ENCODE measurements at regions not wholly inside any gene's neighbourhood (a gene's known extent, or its start where the extent isn't known, plus 50 kb on each side); places are given as distances from the start of the nearest gene placed in this dataset.
"Not testable (repeated sequence)": the region's sequence is repeated elsewhere in the genome, so short reads cannot be mapped to it uniquely, and the experiment has no call there.

- DNase-seq (ENCODE audit: low read depth): no peak
Measured at GRCh38 chr7:81433206-81433605, 336.6 kb downstream of the HGF start.

- DNase-seq (ENCODE audit: low read depth): no peak
Measured at GRCh38 chr7:81430761-81431160, 339.1 kb downstream of the HGF start.

DNA sequence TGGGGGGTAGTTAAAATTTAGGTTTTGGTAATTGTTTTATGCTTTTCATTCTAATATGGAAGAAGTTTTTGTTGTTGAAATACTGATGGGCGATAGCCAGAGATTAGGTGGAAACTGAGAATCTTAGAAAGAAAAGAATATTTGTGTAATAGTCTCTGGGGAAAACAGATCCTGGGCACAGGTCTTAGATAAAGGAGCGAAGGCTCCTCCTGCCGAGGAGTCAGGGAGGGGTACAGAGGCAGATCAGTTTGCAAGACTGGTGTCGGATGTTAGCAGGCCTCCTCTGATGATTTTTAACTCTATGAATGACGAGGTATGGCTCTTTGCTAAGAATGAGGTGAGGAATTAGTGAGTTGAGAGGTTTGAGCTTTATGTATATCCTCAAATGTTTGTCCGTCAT, 339.7 kb downstream of the HGF start:
- peak; percentile 29 for DNase-seq (ENCODE audit: low read depth)

DNA sequence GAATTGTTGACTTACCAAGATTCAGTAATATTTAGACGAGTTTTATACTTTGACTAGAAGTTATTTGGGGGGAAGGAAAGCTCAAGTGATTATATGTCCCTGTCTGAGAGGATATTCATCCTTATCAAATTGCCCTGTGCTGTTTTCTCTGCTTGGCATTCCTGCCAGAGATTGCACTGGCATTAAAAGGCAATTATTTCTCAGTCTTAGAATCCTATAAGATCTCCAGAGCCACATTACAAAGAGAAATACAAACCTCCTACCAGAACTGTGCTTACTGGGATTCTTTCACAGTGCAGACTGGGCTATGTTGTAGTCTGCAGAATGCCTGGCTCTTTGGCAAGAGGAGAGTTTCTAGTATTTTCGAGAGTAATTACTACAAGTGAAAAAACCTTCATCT, 342.4 kb downstream of the HGF start:
- no peak for DNase-seq (ENCODE audit: low read depth)

DNA sequence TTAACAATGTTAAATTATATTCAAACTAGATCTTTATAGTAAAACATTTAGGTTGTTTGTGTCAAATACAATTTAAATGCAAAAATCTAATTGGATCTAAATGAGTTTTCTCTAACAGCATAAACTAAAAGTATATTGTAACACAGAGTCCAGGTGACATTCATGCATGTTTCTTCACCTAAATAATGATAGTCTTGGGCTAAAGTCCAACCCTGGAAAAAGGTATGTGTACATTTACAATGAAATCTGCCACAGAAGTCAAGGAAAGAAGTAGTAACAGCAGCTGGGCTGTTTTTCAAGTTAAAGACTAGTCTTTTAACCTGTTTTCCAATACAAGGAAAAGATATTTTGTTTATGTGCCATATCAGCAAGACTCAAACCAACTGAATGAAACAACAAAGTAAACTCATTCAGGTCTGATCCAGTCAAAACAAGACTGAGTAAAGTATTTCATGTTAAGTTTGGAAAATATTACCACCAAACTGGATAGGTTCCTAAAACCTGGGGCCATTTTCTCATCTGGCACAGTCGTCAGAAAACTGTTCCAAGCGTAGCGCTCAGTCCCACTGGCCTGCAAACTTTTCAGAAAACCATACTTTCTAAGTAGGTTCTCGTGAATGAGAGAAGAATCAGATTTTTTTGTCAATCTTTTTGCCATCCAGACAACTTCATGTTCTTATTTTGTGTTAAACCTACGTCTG, 349.2 kb downstream of the HGF start:
- no peak for DNase-seq (ENCODE audit: low read depth)

- no peak for DNase-seq (ENCODE audit: low read depth)
Measured at GRCh38 chr7:81419731-81420130, 350.1 kb downstream of the HGF start.

DNA sequence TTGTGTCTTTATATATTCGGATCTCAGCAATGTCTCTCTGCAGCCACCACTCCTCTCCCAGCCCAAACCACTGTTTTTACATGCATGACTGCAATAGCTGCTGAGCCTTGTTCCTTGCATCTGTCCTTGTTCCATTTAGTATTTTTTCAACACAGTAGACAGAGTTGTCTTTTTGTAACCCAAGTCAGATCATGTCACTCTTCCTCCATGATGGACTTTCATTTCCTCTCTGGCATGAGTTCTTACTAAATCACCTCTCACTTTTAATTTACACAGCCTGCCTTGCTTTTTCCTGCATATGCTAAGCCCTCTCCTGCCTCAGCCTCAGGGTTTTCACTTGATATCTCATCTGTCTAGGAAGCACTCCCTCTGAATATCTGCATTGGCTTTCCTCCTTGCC, 353.2 kb downstream of the HGF start:
- DNase-seq (ENCODE audit: low read depth): no peak

- peak; percentile 60 for DNase-seq (ENCODE audit: low read depth)
Measured at GRCh38 chr7:81415181-81415580, 354.7 kb downstream of the HGF start.

- DNase-seq (ENCODE audit: low read depth): peak; percentile 11
Measured at GRCh38 chr7:81414411-81414810, 355.4 kb downstream of the HGF start.

DNA sequence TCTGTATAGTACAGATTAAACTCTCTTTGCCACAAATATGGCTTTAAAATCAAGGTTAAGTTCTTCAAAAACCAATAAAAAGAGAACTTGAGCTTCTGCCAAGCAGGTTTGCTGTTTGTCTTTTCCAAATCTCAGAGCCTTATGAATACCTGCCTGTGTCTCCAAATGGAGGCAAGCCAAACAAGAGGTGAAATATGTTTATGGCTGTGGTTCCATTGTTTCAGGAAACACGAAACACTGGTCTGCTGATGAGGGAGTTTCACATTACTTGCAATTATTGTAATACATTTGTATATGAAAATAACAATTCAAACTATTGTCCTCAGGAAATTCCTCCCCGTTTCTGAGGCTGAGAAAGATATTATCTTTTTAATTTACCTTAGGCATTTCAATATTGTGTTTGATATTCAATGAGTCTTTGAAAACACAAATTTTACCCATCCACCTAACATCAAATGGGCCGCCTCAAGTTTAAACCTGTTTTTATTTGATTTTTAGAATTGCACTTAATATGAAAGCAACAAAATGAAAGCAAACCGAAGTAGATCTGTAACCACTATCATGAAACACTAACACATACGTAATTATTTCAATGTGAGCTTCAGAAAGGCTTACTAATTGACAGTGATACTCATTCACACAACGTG, 359.3 kb downstream of the HGF start:
- no peak for DNase-seq (ENCODE audit: low read depth)

DNA sequence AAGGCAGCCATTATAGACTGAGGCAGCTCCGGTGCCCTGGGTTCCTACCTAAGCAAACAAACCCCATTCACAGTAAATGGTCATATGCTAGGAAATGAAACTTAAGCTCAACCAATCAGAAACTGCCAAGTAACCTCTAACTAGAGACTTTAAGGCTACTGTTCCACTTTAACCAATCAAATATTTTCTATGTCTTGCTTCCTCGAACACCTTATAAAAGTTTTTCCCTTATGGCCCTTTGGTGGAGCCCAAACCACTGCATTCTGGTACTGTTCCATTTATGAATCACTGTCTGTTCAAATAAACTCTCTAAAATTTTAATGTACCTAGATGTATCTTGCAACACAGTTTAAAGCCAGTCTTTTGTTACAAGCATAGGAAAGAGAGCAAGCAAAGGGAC, 361.1 kb downstream of the HGF start:
- no peak for DNase-seq (ENCODE audit: low read depth)

DNA sequence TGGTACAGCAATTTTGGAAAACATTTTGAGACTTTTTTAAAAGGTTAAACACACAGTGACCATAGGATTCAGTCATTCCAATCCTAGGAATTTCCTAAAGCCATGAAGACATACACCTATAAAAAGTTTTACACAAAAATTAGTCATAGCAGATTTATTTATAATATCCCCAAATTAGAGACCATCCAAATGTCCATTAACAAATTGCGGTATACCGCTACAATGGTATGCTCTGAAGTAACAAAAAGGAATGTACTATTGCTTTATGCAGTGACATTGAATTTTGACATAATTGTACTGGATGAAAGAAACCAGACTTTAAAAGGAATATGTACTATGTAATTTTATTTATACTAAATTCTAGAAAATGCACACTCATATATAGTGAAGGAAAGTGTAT, 362.8 kb downstream of the HGF start:
- DNase-seq (ENCODE audit: low read depth): no peak

DNA sequence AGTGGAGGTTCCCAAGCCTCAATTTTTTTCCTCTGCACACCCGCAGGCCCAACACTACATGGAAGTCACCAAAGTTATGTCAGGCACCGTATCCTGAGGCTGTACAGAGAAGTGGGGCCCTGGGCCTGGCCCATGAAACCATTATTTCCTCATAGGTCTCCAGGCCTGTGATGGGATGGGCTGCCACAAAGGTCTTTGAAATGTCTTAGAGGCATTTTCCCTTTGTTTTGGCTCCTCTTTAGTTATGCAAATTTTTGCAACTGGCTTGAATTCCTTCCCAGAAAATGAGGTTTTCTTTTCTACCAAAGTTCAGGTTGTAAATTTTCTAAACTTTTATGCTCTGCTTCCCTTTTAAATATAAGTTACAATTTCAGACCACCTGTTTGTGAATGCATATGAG, 365.2 kb downstream of the HGF start:
- no peak for DNase-seq (ENCODE audit: low read depth)

- peak; percentile 56 for DNase-seq (ENCODE audit: low read depth)
Measured at GRCh38 chr7:81402227-81402626, 367.6 kb downstream of the HGF start.

DNA sequence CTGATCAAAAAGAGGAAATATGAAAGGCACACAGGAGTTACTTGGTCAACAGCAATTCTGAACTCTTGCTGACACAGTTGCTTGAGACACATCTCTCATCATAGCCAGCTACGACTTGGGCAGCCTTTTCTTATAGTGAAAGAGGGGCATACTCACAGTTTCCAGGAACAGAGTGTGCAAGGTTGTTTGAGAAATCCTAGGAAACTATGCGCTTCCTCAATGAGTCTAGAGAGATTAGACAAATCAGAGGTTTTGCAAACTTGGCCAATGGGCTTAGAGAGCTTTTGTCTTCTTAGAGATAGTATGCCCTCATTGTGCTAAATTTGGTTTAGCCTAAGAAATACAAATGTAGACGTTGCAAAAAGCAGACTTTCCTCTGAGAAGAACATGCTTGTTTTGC, 370.4 kb downstream of the HGF start:
- DNase-seq (ENCODE audit: low read depth): peak; percentile 56

- DNase-seq (ENCODE audit: low read depth): no peak
Measured at GRCh38 chr7:81394029-81394428, 375.8 kb downstream of the HGF start.

DNA sequence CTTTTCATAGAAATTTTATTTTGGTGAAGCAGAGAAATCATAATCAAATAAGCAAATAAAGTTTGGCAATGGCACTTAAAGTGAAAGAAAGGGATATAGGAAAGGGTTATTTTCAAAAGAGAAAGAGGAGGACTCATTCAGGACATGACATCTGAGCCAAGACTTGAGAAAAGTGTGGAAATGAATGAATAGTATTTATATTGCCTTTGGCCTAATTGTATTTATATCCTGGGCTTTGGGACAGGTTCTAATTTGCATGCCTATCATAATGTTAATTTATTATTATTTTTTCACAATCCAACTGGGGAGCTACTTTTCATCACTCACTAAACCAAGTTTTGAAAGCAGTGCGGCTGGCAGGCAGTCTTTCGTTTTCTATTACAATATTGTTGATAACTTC, 376.8 kb downstream of the HGF start:
- no peak for DNase-seq (ENCODE audit: low read depth)

GRCh38 chr7:81385370-81385769, 384.5 kb downstream of the HGF start:
- no peak for DNase-seq (ENCODE audit: low read depth)

GRCh38 chr7:81383846-81384245, 386.0 kb downstream of the HGF start:
- peak; percentile 37 for DNase-seq (ENCODE audit: low read depth)

DNA sequence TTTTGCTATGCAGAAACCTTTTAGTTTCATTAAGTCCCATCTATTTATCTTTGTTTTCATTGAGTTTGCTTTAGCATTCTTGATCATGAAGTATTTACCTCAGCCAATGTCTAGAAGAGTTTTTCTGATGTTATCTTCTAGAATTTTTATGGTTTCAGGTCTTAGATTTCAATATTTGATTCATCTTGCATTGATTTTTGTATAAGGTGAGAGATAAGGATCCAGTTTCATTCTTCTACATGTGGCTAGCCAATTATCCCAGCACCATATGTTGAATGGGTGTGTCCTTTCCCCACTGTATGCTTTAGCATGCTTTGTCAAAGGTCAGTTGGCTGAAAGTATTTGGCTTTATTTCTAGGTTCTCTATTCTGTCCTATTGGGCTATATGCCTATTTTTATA, 395.2 kb downstream of the HGF start:
- not testable (repeated sequence) for DNase-seq (ENCODE audit: low read depth)

- DNase-seq (ENCODE audit: low read depth): no peak
Measured at GRCh38 chr7:81370822-81371221, 399.0 kb downstream of the HGF start.

DNA sequence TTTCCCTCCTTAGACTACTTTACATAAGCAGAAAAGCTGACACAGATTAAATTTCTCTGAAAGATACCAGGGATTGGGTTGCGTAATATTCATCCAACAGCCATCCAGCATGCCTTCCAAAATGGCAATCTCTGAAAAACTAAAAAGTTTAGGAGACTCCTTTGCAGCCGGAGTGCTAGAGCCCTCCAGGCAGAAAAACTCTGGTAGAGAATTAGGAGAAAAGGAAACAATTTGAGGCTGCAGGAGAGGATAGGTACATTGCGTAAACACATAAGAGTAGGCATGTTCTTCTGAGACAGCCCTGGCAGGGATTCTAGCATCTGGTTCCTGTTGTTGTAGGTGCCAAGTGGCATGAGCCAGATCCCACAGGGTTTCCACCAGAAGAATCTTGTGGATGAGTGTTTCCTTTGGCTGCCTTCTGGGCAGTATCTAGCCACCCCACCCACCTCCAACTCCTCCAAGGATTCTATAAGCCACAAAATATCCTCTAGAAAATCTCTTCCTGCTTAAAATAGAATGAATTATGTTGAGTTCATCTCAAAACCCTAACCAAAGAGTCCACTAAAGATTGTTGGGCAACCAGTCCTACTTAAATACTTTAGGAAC, 402.4 kb downstream of the HGF start:
- DNase-seq (ENCODE audit: low read depth): peak; percentile 14

DNA sequence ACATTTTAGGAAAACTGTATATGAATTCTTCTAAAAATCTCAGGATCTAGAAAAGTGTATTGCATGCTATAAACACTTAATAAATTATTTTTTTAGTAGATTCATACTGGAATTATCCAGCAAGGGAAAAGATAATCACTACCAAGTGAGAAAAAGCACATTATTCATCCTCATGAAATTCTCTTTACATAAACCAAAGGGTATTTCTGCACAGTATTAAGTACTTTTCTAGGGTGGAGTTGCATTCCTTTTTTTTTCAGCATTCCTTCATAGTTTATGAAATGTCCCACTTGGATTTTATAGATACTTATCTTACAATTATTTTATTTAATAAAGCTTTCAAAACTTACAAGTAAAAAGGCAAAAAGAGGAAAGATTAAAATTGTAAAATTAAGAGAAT, 403.3 kb downstream of the HGF start:
- peak; percentile 4 for DNase-seq (ENCODE audit: low read depth)

All from iris pigment epithelial cell (primary cell).